GM12892 (cell line): ENCODE measurements at regions not wholly inside any gene's neighbourhood (a gene's known extent, or its start where the extent isn't known, plus 50 kb on each side); places are given as distances from the start of the nearest gene placed in this dataset.

Experiments
- POLR2A ChIP-seq: IDR thresholded peaks from 2 replicates; pipeline ENCODE4 v1.6.1; 2011; ENCODE audit warnings: low read depth, low read length, control low read depth
- TAF1 ChIP-seq: IDR thresholded peaks from 2 replicates; pipeline ENCODE4 v1.6.1; 2011; ENCODE audit warnings: low read depth, mild to moderate bottlenecking, control low read depth, low read length, borderline replicate concordance

DNA sequence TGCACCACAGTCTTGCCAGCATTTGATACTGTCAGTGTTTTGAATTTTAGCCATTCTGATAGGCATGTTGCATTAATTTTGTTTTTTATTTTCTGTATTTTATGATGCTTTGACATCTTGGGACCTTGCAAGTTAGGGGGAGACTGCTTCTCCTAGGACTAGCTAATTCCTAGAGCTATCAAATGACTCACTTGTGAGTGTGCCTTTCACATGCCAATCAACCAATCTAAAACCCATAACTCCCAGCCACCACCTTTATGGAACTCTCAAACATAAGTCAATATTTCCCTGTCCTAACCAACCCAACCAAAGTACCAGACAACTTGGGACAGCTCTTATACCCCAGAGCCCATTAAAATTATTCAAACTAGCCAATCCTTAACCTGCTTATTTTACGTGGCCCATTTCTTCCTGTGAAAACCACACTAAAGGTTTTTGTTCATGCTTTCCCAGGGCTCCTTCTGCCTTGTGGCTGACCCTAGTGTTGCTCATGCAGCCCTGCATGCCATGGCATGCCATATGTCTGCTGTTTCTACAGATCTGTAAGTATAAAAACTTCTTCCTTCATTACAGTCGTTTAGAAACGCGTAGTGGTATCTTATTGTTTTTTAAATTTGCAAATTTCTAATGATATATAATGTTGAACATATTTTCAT, 230.1 kb downstream of the GPD2 start:
- TF ChIP-seq TAF1 (no peak), POLR2A (no peak)
